22Rv1 (cell line): ENCODE measurements at regions not wholly inside any gene's neighbourhood (a gene's known extent, or its start where the extent isn't known, plus 50 kb on each side); places are given as distances from the start of the nearest gene placed in this dataset.

ENCODE experiments used
- ZFX ChIP-seq: fragments of 450-650 bp; IDR thresholded peaks from 2 replicates; pipeline ENCODE4 v1.6.1; 2017; ENCODE audit warnings: antibody characterized with exemption, borderline replicate concordance
- TF ChIP-seq, protein P1 (sequence below): fragments of 450-650 bp; IDR thresholded peaks from 2 replicates; pipeline ENCODE4 v1.5.1; 2017; ENCODE audit warnings: mild to moderate bottlenecking

GRCh38 chr9:38319496-38320173 is 72.9 kb upstream of the ALDH1B1 start:
- TF ChIP-seq, protein P1, sequence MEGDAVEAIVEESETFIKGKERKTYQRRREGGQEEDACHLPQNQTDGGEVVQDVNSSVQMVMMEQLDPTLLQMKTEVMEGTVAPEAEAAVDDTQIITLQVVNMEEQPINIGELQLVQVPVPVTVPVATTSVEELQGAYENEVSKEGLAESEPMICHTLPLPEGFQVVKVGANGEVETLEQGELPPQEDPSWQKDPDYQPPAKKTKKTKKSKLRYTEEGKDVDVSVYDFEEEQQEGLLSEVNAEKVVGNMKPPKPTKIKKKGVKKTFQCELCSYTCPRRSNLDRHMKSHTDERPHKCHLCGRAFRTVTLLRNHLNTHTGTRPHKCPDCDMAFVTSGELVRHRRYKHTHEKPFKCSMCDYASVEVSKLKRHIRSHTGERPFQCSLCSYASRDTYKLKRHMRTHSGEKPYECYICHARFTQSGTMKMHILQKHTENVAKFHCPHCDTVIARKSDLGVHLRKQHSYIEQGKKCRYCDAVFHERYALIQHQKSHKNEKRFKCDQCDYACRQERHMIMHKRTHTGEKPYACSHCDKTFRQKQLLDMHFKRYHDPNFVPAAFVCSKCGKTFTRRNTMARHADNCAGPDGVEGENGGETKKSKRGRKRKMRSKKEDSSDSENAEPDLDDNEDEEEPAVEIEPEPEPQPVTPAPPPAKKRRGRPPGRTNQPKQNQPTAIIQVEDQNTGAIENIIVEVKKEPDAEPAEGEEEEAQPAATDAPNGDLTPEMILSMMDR = no peak
- no peak for TF ChIP-seq ZFX
